ENCODE measurements at regions not wholly inside any gene's neighbourhood (a gene's known extent, or its start where the extent isn't known, plus 50 kb on each side); places are given as distances from the start of the nearest gene placed in this dataset.

- RAD21 ChIA-PET (ENCODE audit: unreplicated experiment): no interaction called here
- ATAC-seq (no peak), FAIRE-seq (no peak), DNase-seq (ENCODE audit: low read depth, low spot score) (no peak)
- WGBS (ENCODE audit: insufficient coverage, insufficient replicate concordance, low lambda C conversion rate, missing lambda C conversion rate): 58% methylated on average over 3 of the region's 3 CpGs
- Histone ChIP-seq H3K9ac (ENCODE audit: control insufficient read depth, insufficient read depth, low read length) (no peak overlapping the region), H3K79me2 (ENCODE audit: control insufficient read depth, insufficient read depth, low read length) (no peaks in the 10 kb centered on the region), H3K27me3 (replicated peaks in 1 of 2; ENCODE audit: control insufficient read depth in 2 of 2, insufficient read depth in 2 of 2, low read length in 1 of 2) (no peaks in the 10 kb centered on the region), H3K36me3 (ENCODE audit: control insufficient read depth in 2 of 2, insufficient read depth in 2 of 2, low read length in 1 of 2) (no peaks in the 10 kb centered on the region), H3K27ac (ENCODE audit: control insufficient read depth, insufficient read depth) (no peak overlapping the region), H4K20me1 (ENCODE audit: control insufficient read depth, insufficient read depth) (no peaks in the 10 kb centered on the region), H2AFZ (ENCODE audit: control insufficient read depth, low read depth, low read length) (no peak overlapping the region), H3K4me1 (ENCODE audit: control insufficient read depth, insufficient read depth, low read length) (no peaks in the 10 kb centered on the region), H3K4me2 (ENCODE audit: control insufficient read depth, insufficient read depth) (no peak overlapping the region), H3K9me3 (replicated peaks; ENCODE audit: control insufficient read depth, insufficient read depth, low read length) (no peaks in the 10 kb centered on the region), H3K4me3 (no peak overlapping the region)
- no TSS peak for BruUV-seq (replicated peaks)
- intact Hi-C loops (cut with micrococcal nuclease; ENCODE audit: unreplicated experiment) (no loop called here), in situ Hi-C loops (cut with MboI) (no loop called here)
- POLR2A ChIA-PET: no interaction called here
- CTCF ChIA-PET: no interaction called here
- SMC1A ChIA-PET (ENCODE audit: uncharacterized antibody, unreplicated experiment): interaction anchor here (1.3 kb wide), 1 partner anchor 45 kb away, joined by 3 read pairs; no protein-coding TSS in a partner anchor
- TF ChIP-seq RELA (IDR thresholded peaks at IDR 0.05; ENCODE audit: borderline replicate concordance, partially characterized antibody) (no peak), PRDM15 (CRISPR knock-in tag; IDR thresholded peaks at IDR 0.05) (no peak), MYB (IDR thresholded peaks at IDR 0.05; ENCODE audit: borderline replicate concordance, low read depth, low read length) (no peak), IKZF1 (conservative IDR thresholded peaks at IDR 0.05) (no peak), ATF2 (IDR thresholded peaks at IDR 0.05; ENCODE audit: low read length) (no peak), YBX1 (IDR thresholded peaks at IDR 0.05) (no peak), PKNOX1 (IDR thresholded peaks at IDR 0.05) (no peak), MAX (IDR thresholded peaks at IDR 0.05; ENCODE audit: low read depth, low read length) (no peak), ZNF217 (IDR thresholded peaks at IDR 0.05) (no peak), ESRRA (IDR thresholded peaks at IDR 0.05; ENCODE audit: low read length) (no peak), SKIL (IDR thresholded peaks at IDR 0.05; ENCODE audit: low read depth, poor library complexity, severe bottlenecking) (no peak), RCOR1 (conservative IDR thresholded peaks at IDR 0.05; ENCODE audit: low read depth, low read length) (no peak), HCFC1 (IDR thresholded peaks at IDR 0.05; ENCODE audit: low read length) (no peak), ZBTB33 (IDR thresholded peaks at IDR 0.05) (no peak), EZH2 (IDR thresholded peaks at IDR 0.05; ENCODE audit: borderline replicate concordance, control insufficient read depth, low read depth, low read length) (no peak)
These were observed 221.7 kb upstream of the RXFP2 start for GRCh38 chr13:31517599-31517998.

Data from GM12878 (cell line).